Activated T-helper 2 cell treated with anti-CD3 and anti-CD28 coated beads, Interferon-gamma antibody, Interleukin-2, Interleukin-4, amounts not matched to agents 10 μg/mL and 5 μg/mL and 100 μg/mL, durations not matched to agents 14 hours and 24 hours and 36 hours (primary cell): ENCODE measurements at regions not wholly inside any gene's neighbourhood (a gene's known extent, or its start where the extent isn't known, plus 50 kb on each side); places are given as distances from the start of the nearest gene placed in this dataset.
"Not testable (repeated sequence)": the region's sequence is repeated elsewhere in the genome, so short reads cannot be mapped to it uniquely, and the experiment has no call there.

Experiments
- DNase-seq: peaks from one replicate; pipeline ENCODE4 v3.0.0; 2021; ENCODE audit warnings: low spot score
- H3K27ac Mint-ChIP-seq: one replicate; pipeline ENCODE4 v1.8.0; 2021; ENCODE audit warnings: mixed read lengths
- H3K27me3 Mint-ChIP-seq: one replicate; pipeline ENCODE4 v1.8.0; 2021; ENCODE audit warnings: low read depth, mixed read lengths
- H3K36me3 Mint-ChIP-seq: one replicate; pipeline ENCODE4 v1.8.0; 2021; ENCODE audit warnings: low read depth, mixed read lengths
- H3K4me1 Mint-ChIP-seq: one replicate; pipeline ENCODE4 v1.8.0; 2021; ENCODE audit warnings: low read depth, mixed read lengths
- H3K4me3 Mint-ChIP-seq: one replicate; pipeline ENCODE4 v1.8.0; 2021; ENCODE audit warnings: low read depth, mild to moderate bottlenecking, moderate library complexity, mixed read lengths
- H3K9me3 Mint-ChIP-seq: one replicate; pipeline ENCODE4 v1.8.0; 2021; ENCODE audit warnings: mixed read lengths
- intact Hi-C: fragments of 100-400 bp; cut with micrococcal nuclease; formaldehyde crosslinking; loops from one replicate; pipeline ENCODE4 v1.15.1; 2023

DNA sequence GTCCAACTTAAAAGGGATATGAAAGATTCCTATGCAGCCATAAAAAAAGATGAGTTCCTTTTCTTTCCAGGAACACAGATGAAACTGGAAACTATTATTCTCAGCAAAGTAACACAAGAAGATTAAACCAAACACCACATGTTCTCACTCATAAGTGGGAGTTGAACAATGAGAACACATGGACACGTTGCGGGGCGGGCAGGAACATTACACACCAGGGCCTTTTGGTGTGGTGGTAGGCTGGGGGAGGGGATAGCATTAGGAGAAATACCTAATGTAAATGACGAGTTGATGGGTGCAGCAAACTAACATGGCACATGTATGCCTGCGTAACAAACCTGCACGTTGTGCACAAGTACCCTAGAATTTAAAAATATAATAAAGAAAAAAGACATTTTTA is 516.1 kb downstream of the LRRC70 start:
- Mint-ChIP-seq H3K4me1 (no peaks in the 10 kb centered on the region), H3K36me3 (no peaks in the 10 kb centered on the region), H3K27me3 (no peaks in the 10 kb centered on the region), H3K27ac (no peak overlapping the region), H3K4me3 (no peak overlapping the region), H3K9me3 (no peaks in the 10 kb centered on the region)
- intact Hi-C loops, result no loop called here
- DNase-seq, result no peak

DNA sequence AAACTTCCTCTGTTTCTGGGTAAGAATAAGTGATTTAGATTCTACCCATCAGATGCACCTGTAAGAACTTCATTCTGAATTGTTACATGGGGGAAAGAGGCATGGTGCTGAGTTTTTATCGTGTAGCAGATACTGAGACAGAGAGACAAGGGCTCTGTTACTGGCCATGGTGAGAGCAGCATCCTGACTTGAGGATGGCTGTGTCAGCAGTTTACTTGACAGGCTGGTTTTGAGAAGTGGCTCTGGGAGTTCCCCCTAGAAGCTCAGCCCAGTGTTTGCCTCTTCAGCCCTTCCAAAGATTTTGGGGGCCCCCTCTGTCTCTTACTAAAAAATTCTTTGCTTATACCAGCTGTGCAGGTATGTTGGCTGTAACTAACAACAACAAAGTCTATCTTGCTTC is 510.5 kb downstream of the LRRC70 start:
- intact Hi-C loops, result no loop called here
- Mint-ChIP-seq H3K4me1 (no peaks in the 10 kb centered on the region), H3K27ac (no peak overlapping the region), H3K4me3 (no peak overlapping the region), H3K27me3 (no peaks in the 10 kb centered on the region), H3K36me3 (no peaks in the 10 kb centered on the region), H3K9me3 (peaks cover 6% of the 10 kb centered on the region)
- no peak for DNase-seq

DNA sequence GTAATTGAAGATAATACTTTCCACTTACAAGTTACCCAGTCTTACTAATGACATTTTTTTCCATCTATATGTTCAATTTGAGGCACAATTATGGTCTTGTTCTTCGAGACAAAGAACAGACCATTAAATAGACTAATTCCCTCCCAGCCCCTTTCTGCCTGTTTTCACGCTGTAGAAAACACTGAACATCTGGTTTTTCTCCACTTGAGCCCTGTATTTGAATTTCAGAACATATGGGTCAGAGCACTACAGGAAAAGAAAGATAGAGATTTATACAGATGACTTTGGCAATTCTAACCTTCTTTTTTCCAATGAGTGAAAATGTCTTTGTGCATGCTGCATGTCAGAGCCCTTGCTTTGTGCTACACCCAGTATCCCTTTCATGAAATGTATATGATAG is 506.9 kb downstream of the LRRC70 start:
- Mint-ChIP-seq H3K4me3 (no peak overlapping the region), H3K4me1 (no peaks in the 10 kb centered on the region), H3K27ac (no peak overlapping the region), H3K36me3 (no peaks in the 10 kb centered on the region), H3K9me3 (peaks cover 6% of the 10 kb centered on the region), H3K27me3 (no peaks in the 10 kb centered on the region)
- DNase-seq, result no peak
- intact Hi-C loops, result no loop called here

DNA sequence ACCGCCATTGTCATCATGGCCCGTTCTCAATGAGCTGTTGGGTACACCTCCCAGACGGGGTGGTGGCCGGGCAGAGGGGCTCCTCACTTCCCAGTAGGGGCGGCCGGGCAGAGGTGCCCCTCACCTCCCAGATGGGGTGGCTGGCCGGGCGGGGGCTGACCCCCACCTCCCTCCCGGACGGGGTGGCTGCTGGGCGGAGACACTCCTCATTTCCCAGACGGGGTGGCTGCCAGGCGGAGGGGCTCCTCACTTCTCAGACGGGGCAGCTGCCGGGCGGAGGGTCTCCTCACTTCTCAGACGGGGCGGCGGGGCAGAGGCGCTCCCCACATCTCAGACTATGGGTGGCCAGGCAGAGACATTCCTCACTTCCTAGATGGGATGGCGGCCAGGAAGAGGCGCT is 505.1 kb downstream of the LRRC70 start:
- H3K27me3 Mint-ChIP-seq, H3K4me3 Mint-ChIP-seq, H3K36me3 Mint-ChIP-seq: not testable (repeated sequence)

DNA sequence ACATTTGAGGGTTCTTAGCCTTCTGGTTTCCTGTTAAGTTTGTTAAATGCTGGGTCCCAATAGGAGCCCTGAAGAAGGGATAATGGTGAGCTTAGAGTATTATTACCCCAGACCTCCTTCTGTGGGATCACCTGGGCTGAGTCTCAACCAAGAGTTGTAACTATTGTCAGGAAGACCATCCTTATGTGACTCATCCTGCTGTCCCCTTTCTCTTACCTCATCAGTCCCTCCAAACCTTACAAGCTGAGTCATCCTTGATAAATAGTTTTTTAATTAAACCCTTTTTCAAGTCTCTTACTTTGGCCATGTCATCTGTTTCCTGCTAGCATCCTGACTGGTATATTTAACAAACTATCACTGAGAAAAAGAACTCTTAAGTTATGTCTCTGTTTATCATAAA is 502.8 kb downstream of the LRRC70 start:
- no peaks in the 10 kb centered on the region for H3K9me3 Mint-ChIP-seq
- H3K4me1 Mint-ChIP-seq, result no peaks in the 10 kb centered on the region
- no peak overlapping the region for H3K27ac Mint-ChIP-seq
- intact Hi-C loops, result no loop called here
- no peak overlapping the region for H3K4me3 Mint-ChIP-seq
- no peaks in the 10 kb centered on the region for H3K36me3 Mint-ChIP-seq
- no peak for DNase-seq
- H3K27me3 Mint-ChIP-seq, result no peaks in the 10 kb centered on the region

More for the DNA sequence above, 505.1 kb downstream of the LRRC70 start:
- H3K9me3 Mint-ChIP-seq, DNase-seq, H3K27ac Mint-ChIP-seq, H3K4me1 Mint-ChIP-seq, intact Hi-C loops: not testable (repeated sequence)

DNA sequence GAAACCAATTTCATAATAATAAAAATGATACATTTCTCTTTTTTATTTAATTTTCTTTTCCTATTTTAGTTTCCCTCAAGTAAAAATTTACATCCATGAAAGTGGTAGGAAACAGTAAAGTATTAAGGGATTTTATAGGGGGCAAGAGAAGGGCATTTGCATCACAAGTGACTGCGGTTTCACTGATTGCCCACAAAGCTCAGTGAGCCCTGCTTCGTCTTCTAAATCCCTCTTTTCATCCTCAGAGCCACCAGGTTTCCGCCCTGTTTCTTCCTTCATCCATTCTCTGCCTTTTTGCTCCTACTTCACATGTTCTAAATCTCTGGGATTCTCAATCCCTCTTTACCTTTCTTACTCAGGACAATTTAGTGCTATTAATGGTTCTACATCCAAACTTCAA is 491.4 kb downstream of the LRRC70 start:
- no peak overlapping the region for H3K4me3 Mint-ChIP-seq
- no peak overlapping the region for H3K27ac Mint-ChIP-seq
- H3K4me1 Mint-ChIP-seq, result no peaks in the 10 kb centered on the region
- intact Hi-C loops, result no loop called here
- no peaks in the 10 kb centered on the region for H3K9me3 Mint-ChIP-seq
- H3K36me3 Mint-ChIP-seq, result no peaks in the 10 kb centered on the region
- no peak for DNase-seq
- H3K27me3 Mint-ChIP-seq, result no peaks in the 10 kb centered on the region

DNA sequence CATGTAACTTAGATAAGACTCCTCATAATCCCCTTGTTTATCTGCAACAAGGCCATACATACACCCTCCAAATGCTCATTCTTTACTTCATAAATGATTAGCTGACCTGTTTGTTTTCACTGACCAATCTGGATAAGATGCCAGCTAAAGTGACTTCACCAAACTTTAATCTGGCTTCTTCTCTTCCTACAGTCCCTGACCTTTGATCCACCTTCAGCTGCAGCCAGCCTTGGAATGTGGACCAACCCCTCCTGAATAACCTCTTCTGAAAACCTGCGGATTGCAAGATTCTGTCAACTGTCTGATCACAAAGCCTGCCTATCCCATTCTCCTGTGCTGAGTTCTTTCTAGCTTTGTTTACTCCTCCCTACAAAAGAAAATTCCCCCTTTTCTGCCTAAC is 476.8 kb downstream of the LRRC70 start:
- no peak for DNase-seq
- Mint-ChIP-seq H3K4me1 (no peaks in the 10 kb centered on the region), H3K4me3 (no peak overlapping the region), H3K9me3 (peaks cover 3% of the 10 kb centered on the region), H3K27me3 (no peaks in the 10 kb centered on the region), H3K36me3 (no peaks in the 10 kb centered on the region), H3K27ac (no peak overlapping the region)
- intact Hi-C loops, result no loop called here

DNA sequence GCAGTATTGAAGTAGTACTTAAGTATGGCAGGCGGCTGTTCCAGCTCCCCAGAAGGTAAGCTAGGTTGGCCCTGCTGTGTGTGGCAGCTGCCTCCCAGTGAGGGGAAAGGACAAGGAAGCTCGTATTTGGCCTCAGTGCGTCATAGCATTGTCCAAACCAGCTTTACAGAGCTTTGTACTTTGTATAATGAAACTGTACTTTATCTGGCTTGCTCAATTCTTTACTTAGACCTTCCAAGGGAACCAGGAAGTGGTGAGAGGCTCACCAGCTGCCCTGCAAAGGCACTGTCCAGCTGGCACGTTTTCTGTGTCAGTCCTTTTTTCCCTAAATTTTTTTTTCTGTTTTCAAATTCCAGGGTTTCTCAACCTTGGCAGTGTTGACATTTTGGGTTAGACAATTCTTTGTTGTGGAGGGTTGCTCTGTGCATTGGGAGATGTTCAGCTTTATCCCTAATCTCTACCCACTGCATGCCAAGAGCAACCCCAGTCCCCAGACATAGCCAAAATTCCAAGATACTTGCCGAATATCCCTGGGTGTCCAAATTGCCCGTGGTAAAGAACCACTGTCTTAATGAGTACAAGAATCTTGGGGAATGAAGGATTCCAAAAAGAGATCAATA is 474.5 kb downstream of the LRRC70 start:
- H3K27me3 Mint-ChIP-seq, result no peaks in the 10 kb centered on the region
- no peak overlapping the region for H3K27ac Mint-ChIP-seq
- peaks cover 3% of the 10 kb centered on the region for H3K9me3 Mint-ChIP-seq
- H3K4me3 Mint-ChIP-seq, result no peak overlapping the region
- no peaks in the 10 kb centered on the region for H3K36me3 Mint-ChIP-seq
- DNase-seq, result no peak
- H3K4me1 Mint-ChIP-seq, result no peaks in the 10 kb centered on the region
- intact Hi-C loops, result no loop called here

DNA sequence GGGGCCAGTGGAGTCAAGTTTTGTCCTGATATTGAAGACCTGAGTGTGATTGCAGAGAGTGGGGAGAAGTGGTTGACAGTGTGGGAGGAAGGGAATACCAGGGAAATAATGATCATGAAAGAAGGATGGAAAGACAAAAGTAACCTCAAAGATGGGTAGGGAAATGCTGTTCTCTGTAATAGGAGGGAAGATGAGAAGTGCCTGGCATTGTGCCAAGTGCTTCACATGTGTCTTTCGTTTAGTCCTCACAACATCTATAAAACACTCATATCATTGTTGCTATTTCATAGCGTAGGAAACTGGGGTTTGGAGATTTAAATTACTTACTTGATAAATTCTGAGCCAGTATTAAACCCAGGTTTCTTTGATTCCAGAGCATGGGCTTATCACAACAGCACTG is 472.3 kb downstream of the LRRC70 start:
- Mint-ChIP-seq H3K9me3 (peaks cover 3% of the 10 kb centered on the region), H3K4me1 (no peaks in the 10 kb centered on the region), H3K27ac (no peak overlapping the region), H3K4me3 (no peak overlapping the region), H3K36me3 (no peaks in the 10 kb centered on the region), H3K27me3 (no peaks in the 10 kb centered on the region)
- DNase-seq, result no peak
- intact Hi-C loops, result no loop called here

DNA sequence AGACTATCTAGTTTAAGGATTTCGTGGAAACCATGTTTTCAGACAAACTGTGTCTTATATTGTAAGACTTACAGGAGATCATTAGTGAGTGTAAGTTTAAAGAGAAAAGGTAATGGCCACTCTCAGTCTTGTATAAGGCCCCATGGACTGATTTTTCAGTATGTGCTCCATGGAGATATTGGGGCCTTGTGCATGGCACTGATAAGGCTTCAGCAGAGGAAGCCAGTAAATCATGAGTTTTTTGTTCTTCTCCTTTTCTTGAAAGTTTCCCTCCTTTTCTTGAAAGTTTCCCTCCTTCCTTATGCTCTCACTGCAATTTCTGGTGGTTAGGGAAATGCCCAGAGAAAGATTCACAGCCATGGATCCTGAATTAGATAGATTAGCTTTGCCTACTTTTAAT is 471.3 kb downstream of the LRRC70 start:
- Mint-ChIP-seq H3K27me3 (no peaks in the 10 kb centered on the region), H3K36me3 (no peaks in the 10 kb centered on the region), H3K9me3 (peaks cover 3% of the 10 kb centered on the region), H3K4me1 (no peaks in the 10 kb centered on the region), H3K27ac (no peak overlapping the region), H3K4me3 (no peak overlapping the region)
- intact Hi-C loops, result no loop called here
- DNase-seq, result no peak

DNA sequence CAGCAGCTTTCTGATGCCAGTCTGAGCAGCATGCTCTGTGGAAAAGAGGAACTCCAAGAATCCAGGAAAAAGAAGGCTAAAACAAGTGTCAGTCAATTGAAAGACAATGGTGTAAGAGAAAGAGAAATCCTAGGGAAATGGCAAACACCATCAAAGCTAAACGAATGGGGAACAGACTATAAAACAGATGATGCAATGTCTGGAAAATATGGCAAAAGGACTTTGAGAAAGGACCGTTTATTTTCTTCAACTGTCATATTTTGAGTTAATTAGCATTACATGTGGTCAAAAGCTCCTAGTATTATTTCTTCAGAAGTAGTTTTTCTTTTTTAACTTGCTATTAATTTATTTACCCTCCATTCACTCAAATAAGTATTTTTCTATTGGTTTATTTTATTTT is 465.2 kb downstream of the LRRC70 start:
- Mint-ChIP-seq H3K27ac (no peak overlapping the region), H3K4me1 (no peaks in the 10 kb centered on the region), H3K9me3 (peaks cover 4% of the 10 kb centered on the region), H3K4me3 (no peak overlapping the region), H3K36me3 (no peaks in the 10 kb centered on the region), H3K27me3 (no peaks in the 10 kb centered on the region)
- intact Hi-C loops, result no loop called here
- no peak for DNase-seq

DNA sequence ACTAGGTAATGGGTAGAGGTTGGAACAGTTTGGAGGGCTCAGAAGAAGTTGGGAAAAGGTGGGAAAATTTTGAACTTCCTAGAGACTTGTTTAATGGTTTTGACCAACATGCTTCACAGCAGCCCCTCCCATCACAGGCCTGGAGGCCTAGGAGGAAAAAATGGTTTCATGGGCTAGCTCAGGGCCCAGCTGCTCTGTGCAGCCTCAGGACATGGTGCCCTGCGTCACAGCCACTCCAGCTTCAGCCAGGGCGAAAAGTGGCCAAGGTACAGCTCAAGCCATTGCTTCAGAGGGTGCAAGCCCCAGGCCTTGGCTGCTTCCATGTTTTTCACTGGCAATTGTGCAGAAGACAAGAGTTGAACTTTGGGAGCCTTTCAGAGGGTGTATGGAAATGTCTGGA is 453.7 kb downstream of the LRRC70 start:
- Mint-ChIP-seq H3K4me3 (no peak overlapping the region), H3K36me3 (no peaks in the 10 kb centered on the region), H3K27ac (no peak overlapping the region), H3K9me3 (peaks cover 53% of the 10 kb centered on the region), H3K27me3 (no peaks in the 10 kb centered on the region), H3K4me1 (no peaks in the 10 kb centered on the region)
- intact Hi-C loops, result no loop called here
- no peak for DNase-seq

DNA sequence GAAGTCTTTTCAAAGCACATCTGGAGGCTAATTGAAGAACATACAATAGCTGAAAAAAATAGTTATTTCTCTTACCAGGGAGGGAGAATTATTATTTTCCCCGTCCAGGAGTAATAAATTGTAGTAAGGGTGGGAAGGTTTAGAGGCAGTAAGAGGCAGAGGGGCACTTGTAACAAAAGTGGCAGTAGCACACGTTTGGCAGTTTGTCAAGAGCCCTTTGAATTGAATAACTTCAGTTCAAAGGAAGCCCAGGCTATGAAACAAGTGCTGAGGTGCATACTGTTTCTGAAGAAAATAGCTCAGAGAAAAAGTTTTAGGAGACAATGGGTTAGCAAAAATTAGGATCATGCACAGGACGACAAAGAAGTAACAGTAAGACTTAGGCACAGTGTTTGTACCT is 451.3 kb downstream of the LRRC70 start:
- Mint-ChIP-seq H3K4me3 (no peak overlapping the region), H3K9me3 (peaks cover 50% of the 10 kb centered on the region), H3K27ac (no peak overlapping the region), H3K27me3 (no peaks in the 10 kb centered on the region), H3K36me3 (no peaks in the 10 kb centered on the region), H3K4me1 (no peaks in the 10 kb centered on the region)
- DNase-seq, result no peak
- intact Hi-C loops, result no loop called here

DNA sequence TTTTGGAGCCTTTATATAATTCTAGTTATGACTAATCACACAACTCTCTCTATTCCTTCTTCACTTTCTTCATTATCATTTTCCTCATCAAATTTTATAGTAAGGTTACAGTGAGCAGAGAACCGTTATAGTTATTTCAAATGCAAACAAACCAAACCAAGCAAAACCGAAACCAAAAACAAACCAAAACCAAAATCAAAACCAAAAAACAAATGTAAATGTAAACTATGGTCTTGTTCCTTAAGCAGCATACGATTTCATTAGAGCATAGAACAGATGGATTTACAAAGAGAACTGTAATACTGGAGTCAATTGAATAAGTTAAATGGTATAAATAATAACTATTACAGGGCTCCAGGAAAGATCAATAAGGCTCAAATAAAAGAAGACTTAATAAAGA is 447.1 kb downstream of the LRRC70 start:
- intact Hi-C loops, result no loop called here
- Mint-ChIP-seq H3K4me3 (no peak overlapping the region), H3K36me3 (no peaks in the 10 kb centered on the region), H3K4me1 (no peaks in the 10 kb centered on the region), H3K27me3 (no peaks in the 10 kb centered on the region), H3K27ac (no peak overlapping the region), H3K9me3 (peaks cover 18% of the 10 kb centered on the region)
- no peak for DNase-seq
